ENCODE measurements at regions not wholly inside any gene's neighbourhood (a gene's known extent, or its start where the extent isn't known, plus 50 kb on each side); places are given as distances from the start of the nearest gene placed in this dataset.
"Not testable (repeated sequence)": the region's sequence is repeated elsewhere in the genome, so short reads cannot be mapped to it uniquely, and the experiment has no call there.

DNA sequence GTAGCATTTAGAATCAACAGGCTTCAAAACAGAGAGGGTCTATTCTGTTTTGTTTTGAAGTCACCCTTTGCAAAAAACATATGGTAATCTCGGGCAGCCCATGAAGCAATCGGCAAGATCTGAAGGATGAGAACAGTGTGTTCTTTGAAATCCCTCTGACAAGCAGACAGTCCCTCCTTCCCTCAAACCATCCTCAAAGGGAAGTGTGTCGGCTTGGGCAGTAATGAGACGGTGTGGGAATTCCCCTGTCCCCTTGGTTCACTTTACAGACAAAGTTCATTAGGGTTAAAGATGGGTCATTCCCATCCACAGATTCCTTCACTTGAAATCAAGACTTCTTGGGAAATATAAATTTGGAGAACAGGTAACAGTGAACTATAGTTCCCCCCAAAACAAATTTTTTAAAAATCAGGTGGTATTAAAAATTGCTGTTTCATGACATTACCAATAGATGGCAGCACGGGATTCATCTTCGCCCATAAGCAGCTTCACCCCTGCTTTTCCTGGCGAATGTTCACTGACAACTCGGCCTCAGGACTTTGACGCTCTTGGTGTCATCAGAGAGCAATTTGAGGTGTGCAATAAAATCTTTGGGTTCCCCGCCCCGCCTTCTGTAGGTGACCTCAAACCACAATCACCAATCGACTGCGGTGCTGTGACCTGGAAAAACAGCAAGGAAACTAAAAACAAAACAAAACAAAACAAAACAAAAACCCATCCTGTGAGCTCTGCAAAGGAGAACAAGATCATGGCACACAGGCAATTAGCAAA, 159.3 kb upstream of the TNFAIP3 start:
- DNase-seq (ENCODE audit: low read depth, low spot score) = peak; percentile 48

DNA sequence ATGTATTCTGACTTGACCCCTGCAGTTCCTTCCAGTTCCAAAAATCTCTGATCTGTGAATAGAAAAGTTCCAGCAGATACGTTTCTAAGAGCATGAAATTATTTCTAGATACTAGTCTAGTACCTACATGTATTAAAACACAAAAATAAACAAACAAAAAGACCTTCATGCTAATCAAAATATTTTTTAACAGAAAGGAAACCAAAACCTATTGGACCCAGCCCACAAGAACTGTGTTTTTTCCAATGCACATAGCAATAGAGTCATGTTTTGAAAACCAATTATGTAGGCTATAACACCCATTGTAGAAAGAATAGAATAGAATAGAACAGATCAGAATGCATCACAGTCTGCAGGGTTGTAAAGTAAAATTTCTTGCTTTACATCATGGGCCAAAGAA, 158.6 kb upstream of the TNFAIP3 start:
- no peak for DNase-seq (ENCODE audit: low read depth, low spot score)

DNA sequence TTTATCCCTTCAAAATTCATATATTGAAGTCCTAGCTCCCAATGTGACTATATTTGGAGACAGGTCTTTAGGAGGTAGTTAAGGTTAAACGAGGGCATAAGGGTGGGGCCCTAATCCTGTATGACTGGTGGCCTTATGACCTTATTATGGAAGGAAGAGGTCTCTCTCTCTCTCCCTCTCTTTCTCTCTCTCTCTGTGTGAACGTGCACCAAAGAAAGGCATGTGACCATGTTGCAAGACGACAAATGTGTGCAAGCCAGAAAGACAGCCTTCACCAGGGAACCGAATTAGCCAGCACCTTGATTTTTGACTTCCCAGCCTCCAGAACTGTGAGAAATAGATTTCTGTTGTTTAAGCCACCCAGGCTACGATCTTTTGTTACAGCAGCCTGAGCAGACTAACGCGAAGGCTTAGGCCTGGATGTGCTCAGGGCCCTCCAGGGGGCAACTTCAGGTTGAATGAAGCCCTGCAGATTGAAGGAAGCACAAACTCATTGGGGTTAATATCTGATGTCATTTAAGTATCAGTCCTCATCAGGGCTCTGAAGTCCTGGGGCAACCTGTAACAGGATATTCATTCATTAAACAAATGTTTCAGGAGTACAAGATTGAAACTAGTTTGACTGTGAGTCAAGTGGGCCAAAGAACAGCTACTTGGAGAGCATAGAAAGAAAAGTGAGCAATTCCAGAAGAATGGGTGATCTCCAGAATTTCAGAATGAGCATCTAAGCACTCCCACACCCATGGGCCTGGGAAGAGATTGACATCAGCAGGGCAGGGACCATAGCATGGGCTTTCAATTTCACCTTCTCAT, 157.4 kb upstream of the TNFAIP3 start:
- DNase-seq (ENCODE audit: low read depth, low spot score) = no peak

DNA sequence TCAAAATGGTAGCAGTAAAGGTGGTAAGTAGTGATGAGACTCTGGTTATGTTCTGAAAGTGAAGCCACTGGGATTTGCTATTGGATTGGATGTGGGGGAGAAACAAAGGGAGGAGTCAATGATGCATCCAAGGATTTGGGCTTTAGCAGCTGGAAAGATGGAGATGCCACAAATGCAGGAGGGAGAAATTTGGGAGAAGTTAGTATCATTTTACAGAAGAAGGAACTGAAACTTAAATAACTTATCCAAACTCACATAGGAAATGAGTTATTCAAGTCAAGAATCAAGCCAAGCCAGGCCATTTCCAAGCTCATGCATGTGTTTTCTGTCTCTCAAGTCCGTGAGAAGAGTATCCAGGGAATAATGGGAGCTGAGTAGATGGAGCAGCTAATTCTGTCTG, 155.1 kb upstream of the TNFAIP3 start:
- DNase-seq (ENCODE audit: low read depth, low spot score) = no peak

DNA sequence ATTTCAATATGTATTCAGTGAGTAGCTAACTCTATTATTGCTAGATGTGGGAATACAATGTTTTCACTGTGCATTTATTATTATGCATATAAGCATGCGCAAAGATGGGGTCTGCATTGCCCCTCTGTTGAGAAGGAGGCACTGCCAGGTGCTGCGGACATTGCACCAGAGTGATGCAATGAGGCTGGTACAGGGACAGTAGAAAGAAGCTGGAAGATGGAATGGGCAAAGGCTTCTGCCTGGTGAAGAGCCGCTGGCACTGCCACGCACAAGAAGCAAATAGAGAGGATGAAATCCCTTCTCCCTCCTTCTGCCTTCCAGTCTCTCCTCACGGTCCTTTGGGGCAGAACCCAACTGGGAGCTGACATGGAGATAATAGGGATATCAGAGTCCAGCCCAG, 154.5 kb upstream of the TNFAIP3 start:
- DNase-seq (ENCODE audit: low read depth, low spot score) = no peak

DNA sequence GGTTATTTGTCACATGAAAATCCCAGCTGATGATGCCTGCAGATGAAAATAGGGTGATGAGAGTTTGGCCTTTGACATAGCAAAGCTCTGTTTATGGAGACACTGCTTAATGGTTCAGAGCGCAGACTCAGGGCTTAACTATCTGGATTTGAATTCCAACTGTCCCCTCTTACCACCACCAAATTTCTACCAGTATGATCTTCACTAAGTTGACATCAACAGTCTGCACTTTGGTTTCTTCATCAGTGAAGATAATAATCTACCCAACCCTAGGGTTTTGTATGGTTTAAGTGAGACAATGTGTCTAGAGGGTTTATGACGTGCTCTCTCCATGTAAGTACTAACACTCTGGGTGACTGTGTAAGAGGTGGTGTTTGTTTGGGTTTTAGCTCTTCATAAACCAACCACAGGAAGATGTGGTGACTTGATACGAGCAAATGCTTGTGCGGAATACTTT, 151.4 kb upstream of the TNFAIP3 start:
- no peak for DNase-seq (ENCODE audit: low read depth, low spot score)

DNA sequence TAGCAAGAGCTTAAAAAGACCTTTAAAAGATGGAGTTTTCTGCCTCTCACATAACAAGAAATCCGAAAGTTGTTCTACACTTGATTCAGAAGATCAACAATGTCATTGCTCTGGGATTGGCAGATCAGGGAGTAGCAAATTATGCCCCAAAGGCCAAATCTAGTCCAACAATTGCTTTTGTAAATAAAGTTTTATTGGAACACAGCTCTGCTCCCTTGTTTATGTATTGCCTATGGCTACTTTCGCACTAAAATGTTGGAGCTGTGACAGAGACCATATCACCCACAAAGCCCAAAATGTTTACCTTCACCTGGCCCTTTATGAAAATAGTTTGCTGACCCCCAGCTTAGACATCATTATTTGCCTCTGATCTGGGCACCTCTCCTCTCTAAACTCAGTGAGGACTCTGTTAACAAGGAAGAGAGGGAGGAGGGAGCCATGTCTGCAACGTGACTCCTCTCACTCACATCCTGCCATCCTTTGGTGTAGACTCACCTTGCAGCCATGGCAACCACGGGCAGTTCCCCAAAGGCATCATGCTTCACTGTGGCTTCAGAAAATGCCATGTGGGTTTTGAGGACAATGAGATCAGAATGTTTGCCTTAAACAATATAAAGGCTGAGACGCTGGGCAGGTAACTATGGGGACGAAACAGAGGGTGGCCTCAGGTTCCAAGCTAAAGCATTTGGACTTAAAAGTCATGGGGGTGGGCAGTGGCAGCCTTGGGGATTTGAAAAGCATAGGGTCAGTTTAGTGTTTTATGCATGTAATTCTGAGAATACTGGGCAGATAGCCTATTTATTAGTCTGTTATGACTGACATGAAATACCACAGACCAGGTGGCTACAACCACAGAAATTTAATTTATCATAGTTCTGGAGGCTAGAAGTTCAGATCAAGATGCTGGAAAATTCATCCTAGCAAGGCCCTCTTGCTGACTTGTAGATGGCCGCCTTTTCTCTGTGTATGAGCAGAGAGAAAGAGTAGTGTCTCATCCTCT, 149.7 kb upstream of the TNFAIP3 start:
- DNase-seq (ENCODE audit: low read depth, low spot score) = no peak

DNA sequence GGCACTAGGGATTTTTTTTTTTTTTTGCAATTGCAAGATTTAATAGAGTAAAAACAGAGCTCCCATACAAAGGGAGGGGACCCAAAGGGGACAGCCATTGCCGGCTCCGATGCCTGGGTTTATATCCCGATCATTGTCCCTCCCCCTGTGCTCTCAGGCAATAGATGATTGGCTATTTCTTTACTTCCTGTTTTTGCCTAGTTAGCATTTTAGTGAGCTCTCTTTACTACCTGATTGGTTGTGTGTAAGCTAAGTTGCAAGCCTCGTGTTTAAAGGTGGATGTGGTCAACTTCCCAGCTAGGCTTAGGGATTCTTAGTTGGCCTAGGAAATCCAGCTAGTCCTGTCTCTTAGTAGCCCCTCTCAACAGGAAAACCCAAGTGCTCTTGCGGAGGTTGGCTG, 148.2 kb upstream of the TNFAIP3 start:
- not testable (repeated sequence) for DNase-seq (ENCODE audit: low read depth, low spot score)

DNA sequence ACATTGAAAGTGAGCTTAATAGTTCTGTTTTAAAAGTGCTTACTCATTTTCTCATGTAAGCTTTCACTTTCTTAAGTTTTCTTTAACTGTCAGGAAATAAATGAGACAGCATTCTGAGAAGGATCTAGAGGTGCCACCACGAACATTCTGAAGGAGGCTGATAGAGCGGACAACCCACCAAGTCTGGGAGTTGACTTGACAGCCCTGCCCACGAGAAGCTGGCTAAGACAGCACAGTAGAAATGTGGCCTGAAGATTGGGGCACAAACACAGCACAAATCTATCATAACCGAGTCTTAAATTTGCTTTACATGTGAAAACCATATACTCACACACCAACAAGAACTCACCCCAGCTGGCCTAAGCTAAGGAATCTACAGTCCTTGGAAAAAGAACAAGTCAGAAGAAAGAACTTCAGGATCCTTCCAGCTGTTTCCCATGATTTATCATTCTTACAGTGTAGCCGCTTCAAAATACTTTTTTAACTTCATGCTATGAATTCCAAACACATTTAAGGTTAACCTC, 144.2 kb upstream of the TNFAIP3 start:
- DNase-seq (ENCODE audit: low read depth, low spot score) = no peak

DNA sequence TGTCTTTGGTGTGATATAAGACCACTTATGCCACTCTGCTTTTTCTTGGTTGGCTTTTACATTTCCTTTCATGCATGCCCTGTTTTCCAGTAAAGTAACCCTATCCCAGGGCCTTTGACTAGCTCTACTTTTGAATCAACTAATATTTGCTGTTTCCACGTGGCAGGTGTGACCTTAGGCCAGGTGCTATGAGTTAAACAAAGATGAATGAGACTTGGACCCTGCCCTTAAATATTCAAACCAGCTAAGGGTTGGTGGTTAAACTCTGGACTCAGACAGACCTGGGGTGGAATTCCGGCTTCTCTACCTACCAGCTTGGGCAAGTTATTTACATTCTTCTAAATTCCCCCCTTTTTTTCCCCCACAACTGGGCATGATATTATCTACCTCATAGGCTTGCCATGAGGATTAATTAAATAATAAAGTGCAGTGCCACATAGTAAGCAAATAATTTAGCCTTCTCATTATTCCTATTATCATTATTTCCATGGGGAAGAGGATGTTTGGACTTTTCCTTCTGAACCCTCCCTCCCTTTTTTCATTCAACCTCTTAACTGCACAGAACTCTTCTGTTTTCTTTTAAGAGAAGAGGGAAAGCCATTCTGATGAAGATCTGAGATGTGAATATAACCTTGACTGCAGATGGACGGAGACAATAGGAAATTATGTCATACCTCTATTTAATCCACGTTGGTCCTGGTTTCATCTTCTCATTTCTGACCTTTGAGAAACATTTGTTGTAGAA, 143.6 kb upstream of the TNFAIP3 start:
- no peak for DNase-seq (ENCODE audit: low read depth, low spot score)

DNA sequence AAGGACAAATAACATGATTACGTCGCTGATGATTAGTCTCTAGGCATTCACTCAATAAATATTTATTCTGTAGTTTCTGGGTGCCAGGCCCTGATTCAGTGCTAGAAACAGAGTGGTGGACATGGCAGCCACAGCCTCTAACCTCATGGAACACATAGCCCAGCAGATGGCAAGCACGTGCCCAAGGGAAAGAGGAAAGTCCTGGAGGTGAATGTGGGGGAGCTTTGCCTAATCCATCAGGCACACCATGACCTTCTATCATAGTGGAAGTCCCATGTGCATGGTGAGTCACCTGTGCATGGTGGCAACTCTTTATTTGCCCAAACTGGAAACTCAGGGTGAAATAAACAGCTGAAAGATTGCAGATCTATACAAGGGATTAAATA, 143.0 kb upstream of the TNFAIP3 start:
- DNase-seq (ENCODE audit: low read depth, low spot score) = no peak

DNA sequence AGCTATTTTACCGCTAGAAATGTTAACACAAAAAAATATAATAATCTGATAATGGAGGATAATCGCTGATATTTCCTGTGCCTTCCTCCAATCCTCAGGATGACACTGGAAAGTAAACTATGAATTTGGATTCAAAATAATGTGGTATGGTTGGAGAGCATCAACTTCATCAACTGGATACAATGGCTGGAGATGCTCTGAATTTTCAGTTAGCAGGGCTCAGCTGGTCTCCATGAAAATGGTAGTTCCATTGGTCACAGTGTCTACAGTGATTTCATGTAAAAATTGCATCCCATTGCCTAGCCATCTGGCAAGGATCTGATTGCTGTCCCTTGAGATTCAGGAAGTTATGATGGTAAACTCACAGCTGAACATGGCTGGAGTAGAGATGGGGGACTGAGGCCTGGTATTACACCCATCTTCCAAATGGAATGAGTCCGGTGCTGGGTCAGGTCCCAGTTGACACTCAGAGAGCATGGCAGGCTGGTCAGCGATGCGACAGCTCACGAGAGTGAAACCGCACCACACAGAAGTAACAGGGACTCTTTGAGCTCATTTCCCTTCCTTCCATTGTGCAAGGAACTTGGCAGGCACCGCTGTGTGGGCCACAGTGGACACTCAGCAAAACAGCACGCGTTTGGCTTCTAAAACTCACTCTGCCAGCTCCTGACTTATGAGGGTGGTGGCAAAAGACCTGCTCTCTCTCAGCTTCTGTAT, 142.4 kb upstream of the TNFAIP3 start:
- peak; percentile 27 for DNase-seq (ENCODE audit: low read depth, low spot score)

DNA sequence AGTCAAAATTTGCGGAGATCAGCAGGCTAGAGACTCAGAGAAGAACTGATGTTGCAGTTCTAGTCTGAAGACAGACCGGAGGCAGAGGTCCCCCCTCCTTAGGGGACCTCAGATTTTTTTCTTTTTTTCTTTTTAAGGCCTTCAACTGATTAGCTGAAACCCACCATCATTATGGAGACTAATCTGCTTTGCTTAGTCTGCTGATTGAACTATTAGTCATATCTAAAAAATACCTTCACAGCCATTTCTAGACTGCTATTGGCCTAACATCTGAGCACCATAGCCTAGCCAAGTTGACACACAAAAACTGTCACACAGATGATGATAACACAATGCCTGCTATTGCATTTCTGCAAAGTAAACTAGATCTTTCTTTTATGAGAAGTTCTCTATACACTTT, 141.1 kb upstream of the TNFAIP3 start:
- no peak for DNase-seq (ENCODE audit: low read depth, low spot score)

DNA sequence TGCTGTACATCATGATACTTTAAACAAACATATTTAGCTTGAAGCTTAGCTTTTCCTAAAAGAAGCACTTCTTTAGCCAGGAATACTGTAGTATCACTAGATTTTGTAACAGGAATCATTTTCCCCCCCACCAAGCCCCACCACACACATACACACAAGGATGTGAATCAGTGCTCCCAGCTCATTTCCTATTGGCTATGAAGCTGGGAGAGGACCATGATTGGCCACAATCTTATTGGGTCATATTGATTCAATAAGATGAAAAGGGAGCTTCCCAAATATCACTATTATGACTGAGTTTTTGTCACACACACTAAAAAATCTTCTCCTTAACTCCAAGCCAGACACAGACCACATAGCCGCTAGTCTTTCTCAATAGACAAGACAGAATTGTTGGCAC, 140.5 kb upstream of the TNFAIP3 start:
- no peak for DNase-seq (ENCODE audit: low read depth, low spot score)

DNA sequence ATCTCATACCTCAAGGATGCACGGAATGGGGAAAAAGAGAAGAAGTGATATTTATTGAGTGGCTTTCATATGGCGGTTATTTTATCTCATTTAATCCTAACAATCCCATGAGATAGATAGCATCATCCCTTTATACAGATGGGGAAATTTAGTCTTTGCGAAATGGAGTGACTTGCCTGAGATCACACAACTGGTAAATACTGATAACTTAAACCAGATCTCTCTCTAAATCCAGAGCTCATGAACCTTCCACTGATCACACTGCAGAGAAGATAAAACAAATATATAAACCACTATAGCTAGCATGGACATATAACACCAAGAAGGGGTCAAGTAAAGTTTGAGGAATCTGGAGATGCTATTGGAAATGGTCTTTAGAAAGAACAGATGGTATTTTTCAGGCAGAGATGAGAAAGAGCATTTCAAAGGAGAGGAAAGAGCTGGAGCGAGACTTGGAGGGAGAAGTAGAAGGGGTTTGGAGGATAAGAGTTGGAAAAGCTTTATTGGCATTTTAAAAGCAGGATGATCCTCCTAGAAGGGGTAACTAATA, 139.8 kb upstream of the TNFAIP3 start:
- no peak for DNase-seq (ENCODE audit: low read depth, low spot score)

DNA sequence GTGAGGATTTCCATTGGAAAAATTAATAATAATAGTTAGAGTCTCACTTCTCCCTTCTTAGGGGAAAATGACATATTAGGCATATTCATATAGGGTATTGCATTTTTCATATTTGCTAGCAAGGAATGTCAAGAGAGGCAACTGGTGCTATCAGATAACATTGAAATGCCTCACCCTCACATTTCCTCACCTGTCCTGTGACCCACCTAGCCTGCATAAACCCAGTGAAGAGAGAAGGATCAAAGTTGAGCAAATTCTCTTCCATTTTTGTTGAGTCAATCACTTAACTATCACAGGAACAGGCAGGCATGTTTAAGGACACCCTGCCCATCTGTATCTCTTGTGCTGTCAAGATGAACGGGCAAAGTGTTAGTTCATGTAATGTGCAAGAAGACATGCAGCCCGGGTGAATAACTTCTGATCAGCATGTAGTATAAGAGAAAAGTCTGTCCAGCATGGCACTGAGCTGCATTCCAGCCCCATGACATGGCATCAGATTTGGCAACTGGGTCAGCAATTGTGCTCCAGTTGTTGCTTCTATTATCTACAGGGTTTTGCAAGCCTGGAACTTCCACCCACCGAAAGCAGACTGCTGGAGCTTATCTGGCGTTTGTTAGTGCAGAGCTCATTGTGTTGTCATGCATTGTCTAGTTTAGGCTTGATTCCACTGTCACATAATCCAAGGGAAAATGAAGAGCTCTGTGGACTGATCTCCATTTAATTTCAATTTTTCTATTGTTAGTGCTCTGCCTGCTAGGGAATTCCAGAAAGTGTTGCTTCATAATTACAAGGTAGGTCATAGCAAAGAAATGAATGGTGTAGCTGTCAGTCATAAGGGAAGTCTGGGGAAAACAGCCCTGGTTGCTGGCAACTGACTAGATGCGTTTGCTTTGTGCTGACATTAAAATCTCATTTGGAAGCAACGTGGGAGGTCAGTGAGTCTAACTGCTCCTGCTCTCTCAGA, 138.4 kb upstream of the TNFAIP3 start:
- DNase-seq (ENCODE audit: low read depth, low spot score) = peak; percentile 26

DNA sequence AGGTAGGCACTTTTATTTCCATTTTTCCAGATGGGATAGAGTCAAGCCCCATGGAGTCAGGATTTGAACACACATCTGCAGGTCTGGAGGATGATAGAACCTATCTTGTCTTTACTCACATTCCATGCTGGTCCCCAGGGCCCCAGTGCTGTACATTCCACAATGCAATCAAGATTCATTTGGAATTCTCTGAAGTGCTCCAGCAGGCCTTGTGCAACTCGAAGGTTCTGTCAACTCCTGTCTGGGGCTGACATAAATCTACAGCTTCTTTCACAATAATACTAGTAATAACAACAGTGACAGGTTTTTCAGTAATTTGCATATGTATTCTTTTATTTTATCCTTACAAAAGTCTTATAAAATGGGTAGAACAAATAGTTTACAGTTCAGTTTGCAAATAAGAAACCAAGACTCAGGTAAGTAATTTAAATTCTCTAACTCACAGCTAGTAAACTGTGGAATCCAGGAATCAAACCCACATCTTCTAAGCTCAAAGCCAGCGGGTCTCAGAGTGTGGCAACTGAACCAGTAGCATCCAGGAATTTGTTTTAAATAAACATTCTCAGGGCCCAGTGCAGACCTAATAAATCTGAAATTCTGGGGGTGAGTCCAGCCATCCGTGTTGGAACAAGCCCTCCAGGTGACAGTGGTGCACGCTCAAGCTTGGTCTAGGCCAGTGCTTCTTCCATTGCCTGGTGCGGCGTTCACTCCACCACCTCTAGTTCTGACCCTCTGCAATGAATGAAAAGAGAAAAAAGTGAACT, 137.0 kb upstream of the TNFAIP3 start:
- DNase-seq (ENCODE audit: low read depth, low spot score) = no peak

DNA sequence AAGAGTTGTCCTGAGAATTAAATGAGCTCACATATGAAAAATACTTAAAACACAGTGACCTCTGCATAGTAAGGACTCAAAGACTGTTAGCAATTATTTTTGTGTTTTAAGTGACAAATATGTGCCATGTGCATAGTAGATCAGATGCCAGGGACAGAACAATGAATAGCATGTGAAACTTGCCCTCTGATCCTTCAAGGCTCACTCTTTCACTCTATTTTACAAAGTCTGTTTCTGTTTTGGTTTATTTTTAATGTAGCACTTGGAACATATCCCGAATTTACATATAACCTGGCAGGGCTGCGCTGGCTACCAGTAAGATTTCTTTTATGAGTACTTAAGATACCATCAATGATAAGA, 135.5 kb upstream of the TNFAIP3 start:
- DNase-seq (ENCODE audit: low read depth, low spot score) = no peak
